HG03175 (cell line): ENCODE measurements at regions not wholly inside any gene's neighbourhood (a gene's known extent, or its start where the extent isn't known, plus 50 kb on each side); places are given as distances from the start of the nearest gene placed in this dataset.

Experiments
- ATAC-seq: cut with Tn5 transposase; IDR thresholded peaks from one replicate; pipeline ENCODE4 v1.9.1; 2021; ENCODE audit warnings: mild to moderate bottlenecking, moderate library complexity; ENCODE audit not compliant: unreplicated experiment

DNA sequence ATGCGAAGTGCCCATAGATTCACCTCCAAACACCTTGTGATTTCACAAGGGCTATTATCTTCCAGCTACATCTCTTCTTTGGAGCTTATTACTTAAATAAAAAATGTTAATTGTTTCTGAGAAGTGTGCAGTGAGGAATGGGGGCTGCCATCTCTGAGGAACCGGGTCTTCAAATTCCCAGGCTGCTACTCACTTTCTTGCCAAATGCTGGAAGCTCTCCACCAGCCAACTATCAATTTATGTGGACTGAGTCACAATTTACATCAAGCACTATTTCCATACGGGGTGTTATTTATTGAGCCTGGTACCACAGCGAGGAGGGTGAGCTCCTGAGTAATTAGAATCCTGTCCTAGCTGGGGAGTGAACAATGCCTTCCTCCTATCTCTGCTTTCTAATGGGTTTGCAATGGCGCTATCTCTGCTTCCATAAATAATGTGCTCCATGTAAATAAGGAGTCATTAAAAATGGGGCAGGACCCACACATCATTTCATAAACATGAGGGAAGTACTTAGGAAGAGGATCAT lies 898.3 kb downstream of the VRK1 start:
- no peak for ATAC-seq

DNA sequence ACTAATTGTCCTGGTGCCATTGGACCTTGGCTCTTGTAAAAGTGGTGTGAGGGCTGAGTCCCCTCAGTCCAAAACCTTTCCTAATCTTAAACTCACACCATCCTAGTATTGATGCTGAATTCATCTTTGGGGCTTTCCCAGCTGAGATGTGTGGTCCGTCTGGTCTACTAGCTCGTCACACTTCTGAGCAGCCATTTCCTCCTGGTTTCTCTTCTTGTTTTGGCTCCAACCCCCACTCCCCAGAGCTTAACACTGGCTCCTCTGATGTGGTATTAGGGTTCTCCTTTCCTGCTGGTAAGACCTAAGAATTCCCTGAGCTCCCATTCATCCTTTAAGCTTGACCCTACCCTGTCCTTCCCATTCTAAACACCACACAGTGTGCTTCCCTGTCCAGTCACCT lies 900.6 kb downstream of the VRK1 start:
- ATAC-seq: no peak

DNA sequence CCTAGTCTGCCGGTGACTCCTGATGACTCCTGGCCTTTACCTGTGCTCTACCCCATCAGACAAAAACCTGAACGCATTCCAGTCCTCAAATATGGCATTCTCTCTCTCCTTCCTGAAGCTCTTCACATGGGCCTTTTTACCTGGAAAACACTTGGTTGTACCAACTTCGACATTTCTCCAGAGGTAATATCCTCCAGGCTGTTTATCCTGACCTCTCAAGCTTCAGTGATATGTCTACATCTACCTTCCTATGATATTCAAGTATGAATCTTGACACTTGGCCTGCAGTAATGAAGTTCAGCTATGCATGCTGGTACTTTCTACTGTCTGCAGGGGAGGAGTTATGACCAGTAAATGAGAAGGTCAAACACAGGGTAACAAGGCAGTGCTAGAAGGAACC lies 901.8 kb downstream of the VRK1 start:
- ATAC-seq: no peak

DNA sequence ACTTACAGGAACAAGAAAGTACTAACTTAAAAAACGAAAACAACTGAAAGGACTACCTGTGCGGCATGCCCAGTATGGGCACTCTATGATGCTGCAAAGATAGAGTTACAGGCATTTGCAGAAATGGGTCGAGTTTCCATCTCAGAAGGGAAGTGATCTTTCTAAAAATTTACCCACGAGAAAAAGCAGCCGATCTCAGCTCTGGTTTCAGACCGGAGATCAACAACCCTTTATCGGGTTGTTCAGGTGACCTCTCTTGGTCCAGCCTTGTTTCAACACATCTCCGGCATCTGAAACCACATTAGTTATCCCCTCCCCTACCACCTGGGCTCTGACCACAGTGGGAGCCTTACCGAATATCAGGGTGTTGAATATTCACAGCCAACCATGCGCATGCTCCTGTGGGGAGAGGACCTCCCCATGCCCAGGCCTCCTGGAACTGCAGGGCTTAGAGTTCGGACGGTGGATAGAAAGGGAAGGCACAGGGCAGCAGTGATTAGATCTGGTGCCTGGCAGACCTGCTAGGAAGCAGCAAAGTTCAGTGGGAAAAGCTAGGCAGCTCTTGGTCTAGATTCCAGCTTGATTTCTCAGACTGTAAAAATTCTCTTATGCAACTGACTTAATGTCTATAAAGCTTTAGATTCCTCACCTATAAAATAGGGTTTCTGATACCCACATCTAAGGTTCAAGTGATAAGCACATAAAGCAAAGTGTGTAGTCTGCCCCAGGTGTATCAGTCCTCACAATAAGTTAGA lies 906.0 kb downstream of the VRK1 start:
- ATAC-seq: no peak

DNA sequence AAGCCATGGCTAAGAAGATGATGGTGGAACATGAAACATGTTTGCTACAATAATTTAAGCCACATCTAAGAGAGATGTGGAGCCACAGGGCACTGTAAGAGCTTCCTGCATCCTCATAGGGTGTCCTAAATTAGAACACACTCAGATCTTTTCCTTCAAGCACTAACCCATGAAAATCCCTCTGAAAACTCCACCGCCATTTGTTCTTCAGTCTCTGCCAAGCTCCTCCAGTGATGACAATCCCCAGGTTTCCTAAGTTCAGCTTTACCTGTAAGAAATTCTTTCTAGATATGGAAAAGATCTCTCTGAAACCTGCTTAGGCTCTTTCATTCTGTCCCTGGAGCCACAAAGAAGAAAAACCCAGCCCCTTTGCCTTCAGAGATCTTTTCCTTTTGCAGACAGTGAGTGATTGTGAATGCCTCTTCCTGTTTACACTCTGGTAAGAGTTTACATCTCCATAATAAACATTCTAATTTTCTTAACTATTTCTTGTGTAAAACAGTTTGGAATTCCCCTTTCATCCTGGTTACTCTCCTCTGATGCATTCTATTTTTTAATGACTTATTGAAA lies 907.2 kb downstream of the VRK1 start:
- ATAC-seq: no peak

DNA sequence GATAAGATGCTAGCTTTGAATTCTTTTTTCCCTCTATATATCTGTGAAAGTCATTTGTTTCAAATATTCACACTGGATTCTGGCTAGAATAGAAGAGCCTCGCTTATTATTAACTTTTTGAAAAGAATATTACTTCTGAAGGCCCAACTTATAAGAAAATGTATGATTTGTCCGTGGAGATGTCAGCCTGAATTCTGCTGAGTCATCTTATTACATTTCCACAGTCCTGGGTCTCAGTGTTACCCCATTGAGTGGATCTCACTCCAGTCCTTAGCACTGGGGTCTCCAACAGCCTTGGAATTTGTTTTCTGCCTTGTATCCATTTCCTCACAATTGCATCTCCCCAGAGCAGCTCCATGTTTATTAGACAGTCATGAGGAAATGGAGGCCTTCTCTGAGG lies 907.9 kb downstream of the VRK1 start:
- ATAC-seq: no peak

DNA sequence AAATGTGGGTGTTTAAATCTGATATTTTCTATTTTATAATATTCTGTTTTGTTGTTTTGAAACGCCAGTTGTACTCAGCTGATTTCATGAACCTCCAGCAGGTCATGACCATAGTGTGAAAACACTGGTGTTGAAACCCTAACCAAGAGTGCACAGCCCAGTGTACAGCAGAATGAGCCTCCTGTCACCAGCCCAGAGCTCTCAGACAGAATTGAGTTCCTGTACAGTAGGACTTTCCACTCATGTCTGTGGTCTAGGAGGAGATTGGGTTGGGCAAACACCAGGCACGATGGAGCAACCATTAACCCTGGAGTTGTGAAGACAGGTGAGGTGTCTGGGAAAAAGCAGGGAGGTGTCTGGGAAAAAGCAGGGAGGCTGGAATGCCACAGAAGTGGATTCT lies 908.8 kb downstream of the VRK1 start:
- no peak for ATAC-seq

DNA sequence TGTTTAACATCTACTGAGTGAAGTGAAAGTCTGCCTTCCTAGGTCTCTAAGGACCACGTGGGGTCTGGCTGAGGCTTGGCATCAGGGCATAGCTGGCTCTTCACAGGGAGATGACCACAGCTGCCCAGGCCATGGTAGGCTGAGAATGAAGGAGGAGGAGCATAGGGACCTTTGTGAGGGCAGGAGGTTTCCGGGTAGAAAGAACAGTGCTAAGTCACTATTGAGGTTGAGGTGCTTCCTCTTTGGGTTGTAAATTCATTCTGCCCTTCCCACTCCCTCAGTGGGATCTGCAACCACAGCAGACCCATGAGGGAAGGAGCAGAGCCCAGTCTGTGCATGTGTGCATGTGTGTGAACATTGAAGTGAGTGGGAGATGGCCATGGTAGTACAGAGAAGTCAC lies 909.6 kb downstream of the VRK1 start:
- no peak for ATAC-seq

DNA sequence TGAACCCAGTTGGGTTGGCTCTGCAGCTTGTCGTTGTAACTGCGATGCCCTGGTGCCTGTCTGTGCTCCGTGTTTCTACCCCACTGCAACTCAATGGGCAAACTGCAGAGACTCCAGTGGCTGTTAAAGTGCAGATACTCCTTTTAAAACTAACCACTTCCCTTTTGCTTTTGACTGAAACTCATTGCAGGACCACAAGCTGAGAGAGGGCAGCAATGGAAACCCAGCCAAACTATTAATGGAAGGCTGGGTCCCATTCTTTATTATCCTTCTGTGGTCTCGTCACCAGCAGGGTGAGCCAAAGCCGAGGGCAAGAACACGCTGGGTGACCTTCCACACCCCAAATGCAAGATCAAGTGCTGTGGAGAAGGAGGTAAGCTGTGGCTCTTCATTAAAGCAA lies 910.4 kb downstream of the VRK1 start:
- no peak for ATAC-seq

DNA sequence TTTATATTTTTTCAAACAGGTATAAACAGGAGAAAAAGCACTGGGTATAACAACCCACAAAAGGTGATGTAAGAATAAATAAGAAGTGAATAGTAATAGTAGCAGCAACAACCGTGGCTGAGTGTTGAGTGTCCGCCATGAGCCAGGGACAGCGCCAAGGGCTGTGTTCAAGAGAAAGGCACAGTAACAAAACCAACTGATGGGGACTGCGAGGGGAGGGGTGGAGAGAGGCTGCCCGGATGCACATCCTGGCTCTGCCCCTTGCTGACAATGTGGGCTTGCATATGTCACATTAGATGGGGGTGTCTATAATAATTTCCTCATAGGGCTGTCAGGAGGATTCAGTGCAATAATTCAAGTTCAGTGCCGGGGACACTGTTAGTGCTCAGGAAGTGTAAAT lies 912.4 kb downstream of the VRK1 start:
- no peak for ATAC-seq

DNA sequence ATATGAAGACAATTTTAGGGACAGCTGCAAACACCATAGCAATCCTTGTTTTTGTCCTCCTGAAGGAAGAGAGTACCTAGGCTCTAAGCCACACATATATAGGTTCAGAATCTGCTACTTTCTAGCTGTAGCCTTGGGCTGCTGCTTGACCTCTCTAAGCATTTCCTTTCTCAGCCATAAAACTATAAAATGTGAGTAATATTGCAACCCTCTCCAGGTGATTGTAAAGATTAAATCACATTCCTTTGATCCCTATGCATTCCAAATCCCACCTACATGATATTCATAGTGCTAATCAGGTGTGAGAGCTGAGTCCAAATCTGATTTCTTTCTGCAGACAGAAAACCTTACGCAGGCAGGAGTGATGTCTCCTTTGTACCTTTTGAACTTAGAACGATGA lies 913.5 kb downstream of the VRK1 start:
- no peak for ATAC-seq

DNA sequence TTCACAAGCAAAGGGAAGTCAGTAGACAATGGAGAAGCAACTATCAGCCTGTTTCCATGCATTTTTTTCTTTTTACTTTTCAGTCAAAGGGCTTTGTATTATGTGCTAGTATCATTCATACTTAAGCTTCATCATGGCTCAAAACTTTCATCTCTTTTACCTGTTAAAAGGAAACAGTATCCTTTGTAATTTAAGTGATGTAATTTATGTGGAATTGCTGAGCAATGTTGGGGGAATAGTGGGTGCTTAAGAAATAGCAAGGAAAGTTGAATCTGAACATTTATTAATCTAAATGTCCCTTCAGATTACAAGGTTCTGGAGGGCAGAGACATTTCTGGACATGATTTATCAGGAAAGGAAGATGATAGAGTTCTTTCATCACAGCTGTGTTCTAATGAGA lies 915.3 kb downstream of the VRK1 start:
- ATAC-seq: no peak

DNA sequence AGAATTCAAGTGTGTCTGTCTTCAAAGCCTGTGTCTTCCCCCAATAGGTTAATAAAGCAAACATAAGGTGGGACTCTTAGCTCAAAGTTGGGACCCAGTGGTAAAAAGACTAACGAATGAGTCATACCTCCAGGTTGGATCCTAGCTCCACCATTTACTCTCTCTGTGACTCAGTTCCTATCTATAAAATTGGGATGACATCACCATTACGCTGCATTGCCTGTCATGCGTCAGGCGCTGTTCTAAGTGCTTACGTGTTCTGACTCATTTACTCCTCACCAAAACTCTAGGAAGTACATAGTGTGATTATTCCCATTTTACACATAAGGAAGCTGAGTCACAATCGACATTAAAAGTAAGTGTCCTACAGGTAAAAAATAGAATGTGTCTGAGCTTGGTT lies 915.8 kb downstream of the VRK1 start:
- ATAC-seq: no peak

DNA sequence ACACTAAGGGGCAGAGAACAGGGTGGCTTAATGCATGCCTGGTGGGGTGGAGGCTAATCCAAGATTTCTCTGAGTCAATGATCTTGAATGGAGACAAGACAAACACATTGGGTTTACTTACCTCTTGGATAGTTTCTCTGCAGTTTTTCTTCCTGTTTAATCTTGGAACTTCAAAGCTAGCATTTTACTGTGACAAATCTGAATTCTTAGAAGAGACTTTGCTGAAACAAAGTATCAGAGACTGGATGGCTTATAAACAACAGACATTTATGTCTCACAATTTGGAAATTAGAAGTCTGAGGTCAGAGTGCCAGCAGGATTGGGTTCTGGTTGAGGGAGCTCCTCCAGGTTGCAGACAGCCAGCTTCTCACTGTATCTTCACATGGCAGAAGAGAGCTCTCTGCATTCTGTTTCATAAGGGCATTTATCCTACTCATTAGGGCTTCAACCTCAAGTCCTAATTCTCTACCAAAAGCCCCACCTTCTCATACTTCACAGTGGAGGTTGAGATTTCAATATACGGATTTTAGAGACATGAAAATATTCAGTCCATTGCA lies 921.8 kb downstream of the VRK1 start:
- ATAC-seq: no peak

DNA sequence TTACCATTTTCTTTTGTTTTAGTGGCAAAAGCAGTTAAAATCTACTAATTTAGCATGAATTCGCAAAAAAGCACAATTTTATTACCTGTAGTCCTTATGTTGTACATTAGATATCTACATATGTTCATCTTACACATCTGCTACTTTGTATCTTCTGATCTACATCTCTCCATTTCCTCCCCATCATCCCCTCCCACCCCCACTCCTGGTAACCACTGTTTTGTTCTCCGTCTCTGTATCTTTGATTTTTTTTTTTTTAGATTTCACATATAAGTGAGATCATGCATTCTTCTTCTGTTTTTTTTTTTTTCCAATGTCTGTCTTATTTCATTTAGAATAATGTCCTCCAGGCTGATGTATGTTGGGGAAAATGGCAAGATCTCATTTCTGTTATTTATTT lies 922.7 kb downstream of the VRK1 start:
- no peak for ATAC-seq

DNA sequence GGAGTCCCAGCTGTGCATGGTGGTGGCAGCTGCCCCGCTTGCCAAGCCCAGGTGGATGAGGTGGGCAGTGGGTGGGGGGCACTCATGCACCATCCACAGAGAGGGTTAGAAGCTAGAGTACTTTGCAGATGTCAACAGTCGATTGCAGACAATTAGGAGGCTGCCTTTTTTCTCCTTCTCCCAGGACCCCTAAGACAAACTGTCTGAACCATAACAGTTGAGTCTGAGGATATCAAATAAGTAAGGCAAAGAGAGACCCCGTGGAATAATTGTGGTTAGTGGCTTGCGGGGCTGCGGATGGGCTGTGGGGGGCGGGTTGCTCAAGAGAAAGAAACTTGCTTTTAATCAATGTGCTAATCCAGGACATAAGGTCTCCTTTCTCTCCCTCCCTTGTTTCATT lies 926.2 kb downstream of the VRK1 start:
- no peak for ATAC-seq

DNA sequence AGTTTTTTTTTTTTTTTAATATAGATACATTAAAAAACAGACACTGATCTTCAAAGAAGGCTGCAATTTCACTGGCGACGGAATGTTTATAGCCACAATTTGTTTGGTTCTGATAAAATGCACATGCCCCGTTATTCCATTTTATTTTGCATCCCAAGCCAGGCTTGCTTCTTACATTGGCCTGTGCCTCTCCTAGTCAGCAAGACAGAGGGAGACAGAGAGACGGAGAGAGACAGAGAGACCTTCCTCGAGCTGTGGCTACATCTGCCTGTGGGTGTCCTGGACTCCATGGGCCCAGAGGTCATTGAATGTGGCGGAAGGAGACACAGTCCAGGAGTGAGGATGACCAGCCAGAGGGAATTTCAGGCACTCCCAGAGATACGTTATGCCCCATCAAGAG lies 926.6 kb downstream of the VRK1 start:
- ATAC-seq: no peak

DNA sequence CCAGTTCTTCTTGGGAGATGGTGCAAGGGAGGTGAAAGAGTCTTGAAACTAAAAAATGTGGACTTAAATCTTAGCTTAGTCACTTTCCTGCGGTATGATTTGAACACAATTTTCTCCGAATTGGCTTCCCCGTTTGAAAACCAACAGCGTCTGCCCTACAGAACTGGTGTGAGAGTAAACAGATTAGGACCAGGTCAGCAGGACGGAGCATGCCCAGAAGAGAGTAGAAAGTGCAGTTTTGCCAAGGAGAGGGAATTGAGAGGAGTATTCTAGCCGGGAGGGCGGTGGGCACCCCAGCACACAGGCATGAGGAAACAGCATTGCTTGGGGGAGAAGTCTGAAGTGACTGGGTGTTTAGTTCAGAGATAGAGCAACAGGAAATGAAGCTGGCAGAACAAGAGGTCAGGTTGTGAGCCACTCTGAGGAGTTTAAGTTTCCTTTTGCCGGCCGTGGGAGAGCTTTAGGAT lies 927.1 kb downstream of the VRK1 start:
- ATAC-seq: no peak

DNA sequence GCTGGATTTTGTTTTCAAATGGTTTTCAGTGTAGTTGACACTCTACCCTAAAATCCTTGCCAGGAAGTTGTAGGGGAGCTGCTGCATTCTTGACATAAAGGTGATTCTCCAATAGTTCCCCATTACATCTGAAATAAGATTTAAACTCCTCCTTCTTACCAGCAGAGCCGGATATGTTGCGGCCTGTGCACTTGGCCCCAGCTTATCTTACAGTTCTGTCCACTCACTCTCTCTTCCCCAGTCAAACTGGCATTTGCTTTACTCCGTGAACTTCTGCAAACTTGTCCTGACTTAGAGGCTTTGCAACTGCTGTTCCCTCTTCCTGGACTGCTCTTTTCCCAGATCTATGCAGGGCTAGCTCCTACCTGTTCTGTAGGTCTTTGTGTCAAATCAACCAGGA lies 929.5 kb downstream of the VRK1 start:
- ATAC-seq: no peak

DNA sequence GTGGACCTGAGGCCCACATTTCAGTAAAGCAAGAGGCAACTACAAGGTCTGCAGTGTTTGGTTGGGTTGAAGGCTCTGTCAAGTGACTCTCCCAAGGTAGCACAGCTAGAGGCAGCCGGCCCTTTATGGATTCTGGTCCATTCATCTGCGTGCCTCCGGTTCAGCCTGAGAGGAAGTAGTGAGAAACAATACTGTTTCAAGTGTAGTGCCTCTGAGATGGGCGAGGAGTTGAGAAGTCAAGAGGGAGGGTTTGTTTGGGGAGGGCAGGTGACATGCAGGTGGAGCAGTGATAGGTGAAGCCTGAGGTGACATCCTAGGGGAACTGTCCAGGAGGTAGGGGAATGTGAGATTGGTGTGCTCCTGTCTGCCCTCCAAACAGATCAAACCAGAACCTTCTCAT lies 933.5 kb downstream of the VRK1 start:
- ATAC-seq: no peak

DNA sequence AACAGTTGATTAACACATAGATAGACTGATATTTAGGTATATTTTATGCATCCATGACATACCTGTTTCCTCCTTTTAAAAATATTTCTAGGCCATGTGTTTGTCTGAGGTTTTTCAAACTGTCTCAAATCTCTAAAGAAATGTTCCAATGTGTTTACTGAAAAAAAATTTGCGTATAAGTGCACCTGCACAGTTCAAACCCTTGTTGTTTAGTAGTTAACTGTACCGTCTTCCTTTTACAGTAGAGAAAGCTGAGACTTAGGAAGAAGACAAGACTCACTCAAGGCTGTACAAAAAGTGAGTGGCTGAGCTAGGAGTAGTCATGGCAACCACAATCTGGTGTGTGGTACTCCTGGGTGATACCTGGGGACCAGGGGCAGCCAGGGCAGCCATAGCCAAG lies 934.6 kb downstream of the VRK1 start:
- no peak for ATAC-seq

DNA sequence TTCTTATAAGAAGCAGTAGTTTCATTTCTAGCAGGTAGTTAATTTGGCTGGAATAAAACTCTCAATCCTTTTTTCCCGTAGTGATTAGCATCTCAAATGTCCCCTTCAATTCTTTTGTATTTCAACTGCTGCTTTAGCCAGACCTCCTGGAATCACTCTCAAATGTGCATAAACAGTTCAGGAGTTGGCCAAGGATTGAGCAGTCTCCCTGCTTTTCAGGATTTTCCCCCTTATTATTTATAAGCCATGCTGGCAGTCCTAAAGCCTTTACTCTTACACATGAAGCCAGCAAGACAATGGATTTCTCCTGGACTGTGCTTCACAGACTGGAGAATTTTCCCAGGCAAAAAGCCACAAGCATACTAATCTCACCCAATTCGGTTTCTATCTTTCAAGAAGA lies 950.1 kb downstream of the VRK1 start:
- no peak for ATAC-seq
